Esophagus squamous epithelium (tissue), 4 donors: ENCODE measurements at regions not wholly inside any gene's neighbourhood (a gene's known extent, or its start where the extent isn't known, plus 50 kb on each side); places are given as distances from the start of the nearest gene placed in this dataset.

Source experiments
- CTCF ChIP-seq, 6 experiments: fragments of 450-650 bp in 4 of 6; fragments of 200-600 bp in 2 of 6; sonication (generic) in 2 of 6; IDR thresholded peaks; one replicate each; pipeline ENCODE4 v1.5.1; 2016 to 2019; ENCODE audit warnings: antibody characterized with exemption in 6 of 6, mild to moderate bottlenecking in 4 of 6, moderate library complexity in 4 of 6
- POLR2A ChIP-seq, 4 donors: fragments of 450-650 bp; IDR thresholded peaks; one replicate each; pipeline ENCODE4 v1.6.1; 2017; ENCODE audit warnings: antibody characterized with exemption in 4 of 4, mild to moderate bottlenecking in 4 of 4, moderate library complexity in 3 of 4

GRCh38 chr4:56208103-56208502, 179.2 kb downstream of the AASDH start:
- TF ChIP-seq CTCF (IDR thresholded peaks at IDR 0.05) (no peak), POLR2A (IDR thresholded peaks at IDR 0.05) (no peak)
